Mesothelial cell of epicardium (in vitro differentiated cells): ENCODE measurements at regions not wholly inside any gene's neighbourhood (a gene's known extent, or its start where the extent isn't known, plus 50 kb on each side); places are given as distances from the start of the nearest gene placed in this dataset.
"Not testable (repeated sequence)": the region's sequence is repeated elsewhere in the genome, so short reads cannot be mapped to it uniquely, and the experiment has no call there.

Experiments
- DNase-seq, 2 experiments: peaks; one replicate each; pipeline ENCODE4 v3.0.0; 2021; ENCODE audit warnings: low spot score in 2 of 2; ENCODE audit not compliant: unreplicated experiment in 2 of 2
- H3K27ac Mint-ChIP-seq: 2 replicates; pipeline ENCODE4 v1.8.0; 2021; ENCODE audit warnings: mixed read lengths
- H3K27me3 Mint-ChIP-seq: 2 replicates; pipeline ENCODE4 v1.8.0; 2021; ENCODE audit warnings: low read depth, mixed read lengths
- H3K36me3 Mint-ChIP-seq: 2 replicates; pipeline ENCODE4 v1.8.0; 2021; ENCODE audit warnings: mixed read lengths
- H3K4me1 Mint-ChIP-seq: 2 replicates; pipeline ENCODE4 v1.8.0; 2021; ENCODE audit warnings: mixed read lengths
- H3K4me3 Mint-ChIP-seq: 2 replicates; pipeline ENCODE4 v1.8.0; 2021; ENCODE audit warnings: mild to moderate bottlenecking, moderate library complexity, mixed read lengths
- H3K9me3 Mint-ChIP-seq: 2 replicates; pipeline ENCODE4 v1.8.0; 2021; ENCODE audit warnings: mixed read lengths
- TF ChIP-seq, protein P1 (sequence below): fragments of 200-600 bp; sonication (generic); IDR thresholded peaks from one replicate; pipeline ENCODE4 v1.5.0; 2021; ENCODE audit warnings: antibody characterized with exemption; ENCODE audit not compliant: unreplicated experiment

DNA sequence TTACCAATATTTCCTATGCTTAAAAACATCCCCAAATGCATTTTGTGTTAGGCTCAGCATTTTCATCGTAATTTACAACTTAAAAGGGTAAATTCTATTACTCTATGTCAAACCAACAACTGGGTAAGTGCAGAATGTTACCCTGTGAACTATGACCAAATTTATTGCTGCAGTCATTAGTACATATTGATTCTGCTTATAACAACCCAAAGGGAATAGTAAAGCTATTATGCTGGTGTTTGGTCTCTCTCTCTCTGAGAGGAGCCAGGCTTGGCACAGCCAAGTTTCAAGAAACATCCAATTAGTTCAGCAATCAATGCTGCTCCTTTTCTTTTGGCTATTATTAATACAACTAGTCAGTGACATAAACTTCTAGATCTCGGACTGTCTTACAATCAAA lies 747.7 kb downstream of the CENPC start:
- peaks cover 6% of the 10 kb centered on the region for H3K36me3 Mint-ChIP-seq
- H3K4me1 Mint-ChIP-seq: peaks cover 5% of the 10 kb centered on the region
- DNase-seq: no peak
- H3K27ac Mint-ChIP-seq: no peak overlapping the region
- H3K4me3 Mint-ChIP-seq: no peak overlapping the region
- H3K27me3 Mint-ChIP-seq: no peaks in the 10 kb centered on the region
- TF ChIP-seq, protein P1, sequence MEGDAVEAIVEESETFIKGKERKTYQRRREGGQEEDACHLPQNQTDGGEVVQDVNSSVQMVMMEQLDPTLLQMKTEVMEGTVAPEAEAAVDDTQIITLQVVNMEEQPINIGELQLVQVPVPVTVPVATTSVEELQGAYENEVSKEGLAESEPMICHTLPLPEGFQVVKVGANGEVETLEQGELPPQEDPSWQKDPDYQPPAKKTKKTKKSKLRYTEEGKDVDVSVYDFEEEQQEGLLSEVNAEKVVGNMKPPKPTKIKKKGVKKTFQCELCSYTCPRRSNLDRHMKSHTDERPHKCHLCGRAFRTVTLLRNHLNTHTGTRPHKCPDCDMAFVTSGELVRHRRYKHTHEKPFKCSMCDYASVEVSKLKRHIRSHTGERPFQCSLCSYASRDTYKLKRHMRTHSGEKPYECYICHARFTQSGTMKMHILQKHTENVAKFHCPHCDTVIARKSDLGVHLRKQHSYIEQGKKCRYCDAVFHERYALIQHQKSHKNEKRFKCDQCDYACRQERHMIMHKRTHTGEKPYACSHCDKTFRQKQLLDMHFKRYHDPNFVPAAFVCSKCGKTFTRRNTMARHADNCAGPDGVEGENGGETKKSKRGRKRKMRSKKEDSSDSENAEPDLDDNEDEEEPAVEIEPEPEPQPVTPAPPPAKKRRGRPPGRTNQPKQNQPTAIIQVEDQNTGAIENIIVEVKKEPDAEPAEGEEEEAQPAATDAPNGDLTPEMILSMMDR: no peak
- peaks cover 8% of the 10 kb centered on the region for H3K9me3 Mint-ChIP-seq

DNA sequence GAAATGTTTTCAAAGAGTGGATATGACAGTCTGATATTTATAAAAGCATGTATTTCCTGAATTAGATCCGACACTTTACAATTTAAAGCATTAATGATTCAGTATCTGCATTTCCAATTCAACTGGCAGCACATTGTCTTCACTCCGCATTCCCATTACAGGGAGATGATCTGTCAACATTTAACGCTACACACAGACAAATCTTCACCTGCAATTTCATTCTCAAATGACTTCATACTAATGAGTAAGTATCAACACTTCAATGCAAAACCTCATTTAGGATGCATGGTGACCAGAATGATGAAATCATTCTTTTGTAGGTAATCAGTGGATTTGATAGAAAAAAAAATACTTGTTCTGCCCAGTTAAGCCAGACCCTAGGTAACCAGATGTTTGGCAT lies 749.6 kb downstream of the CENPC start:
- Mint-ChIP-seq H3K4me3 (no peak overlapping the region), H3K36me3 (no peaks in the 10 kb centered on the region), H3K9me3 (no peaks in the 10 kb centered on the region), H3K4me1 (peaks cover 18% of the 10 kb centered on the region), H3K27ac (no peak overlapping the region), H3K27me3 (no peaks in the 10 kb centered on the region)
- DNase-seq: no peak
- TF ChIP-seq, protein P1: no peak

DNA sequence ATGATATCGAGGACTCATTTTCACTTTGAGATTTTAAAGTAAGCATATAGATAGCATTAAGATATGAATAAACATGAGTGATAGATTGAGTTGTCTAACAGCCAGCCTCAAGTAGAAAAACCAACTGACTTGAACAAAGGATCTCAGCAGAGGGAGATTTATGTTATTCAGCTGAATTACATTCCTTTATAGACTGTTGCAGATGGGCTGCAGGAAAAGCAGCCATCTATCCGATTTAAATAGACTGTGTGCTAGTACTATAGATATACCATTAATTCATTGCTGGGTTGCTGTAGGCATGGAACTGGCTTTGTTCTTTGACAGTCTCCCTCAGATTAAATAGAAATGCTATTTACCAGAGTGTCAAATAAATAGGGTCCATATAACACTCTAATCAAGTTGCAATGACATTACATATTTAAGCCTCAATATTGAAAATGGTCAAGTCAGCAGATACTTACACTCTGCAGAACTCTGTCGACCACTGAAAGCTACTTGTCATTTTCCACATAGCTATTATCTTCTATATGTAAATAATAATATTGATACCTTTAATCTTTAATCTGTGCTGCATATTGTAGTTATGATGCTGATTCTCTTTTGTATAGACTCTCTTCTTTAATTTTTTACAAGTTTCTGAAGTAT lies 750.8 kb downstream of the CENPC start:
- no peaks in the 10 kb centered on the region for H3K36me3 Mint-ChIP-seq
- H3K4me3 Mint-ChIP-seq: no peak overlapping the region
- H3K27ac Mint-ChIP-seq: no peak overlapping the region
- no peak for DNase-seq
- TF ChIP-seq, protein P1: no peak
- no peaks in the 10 kb centered on the region for H3K27me3 Mint-ChIP-seq
- H3K9me3 Mint-ChIP-seq: no peaks in the 10 kb centered on the region
- H3K4me1 Mint-ChIP-seq: peaks cover 18% of the 10 kb centered on the region

DNA sequence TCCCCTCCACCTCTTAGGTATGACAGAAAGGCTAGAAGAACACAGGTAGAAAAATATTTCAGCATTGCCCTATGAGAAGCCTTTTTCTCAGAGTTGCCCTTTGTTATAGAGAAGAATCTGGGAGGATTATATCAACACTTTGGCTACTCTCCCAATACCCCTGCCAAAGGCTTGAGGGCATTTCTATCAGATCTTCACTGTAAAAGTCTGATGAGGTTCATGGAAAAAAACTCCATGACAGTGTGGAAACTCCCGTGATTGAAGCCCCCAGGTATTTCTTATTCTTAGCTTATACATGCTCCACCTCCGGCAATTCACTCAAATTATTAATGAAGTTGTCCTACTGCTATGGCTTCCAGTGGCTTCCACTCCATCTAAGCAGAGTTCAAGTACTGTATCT lies 753.6 kb downstream of the CENPC start:
- H3K4me3 Mint-ChIP-seq: no peak overlapping the region
- H3K27me3 Mint-ChIP-seq: no peaks in the 10 kb centered on the region
- DNase-seq: no peak
- TF ChIP-seq, protein P1: no peak
- H3K4me1 Mint-ChIP-seq: peaks cover 18% of the 10 kb centered on the region
- peak overlapping the region; percentile 27 for H3K27ac Mint-ChIP-seq
- no peaks in the 10 kb centered on the region for H3K9me3 Mint-ChIP-seq
- H3K36me3 Mint-ChIP-seq: no peaks in the 10 kb centered on the region

DNA sequence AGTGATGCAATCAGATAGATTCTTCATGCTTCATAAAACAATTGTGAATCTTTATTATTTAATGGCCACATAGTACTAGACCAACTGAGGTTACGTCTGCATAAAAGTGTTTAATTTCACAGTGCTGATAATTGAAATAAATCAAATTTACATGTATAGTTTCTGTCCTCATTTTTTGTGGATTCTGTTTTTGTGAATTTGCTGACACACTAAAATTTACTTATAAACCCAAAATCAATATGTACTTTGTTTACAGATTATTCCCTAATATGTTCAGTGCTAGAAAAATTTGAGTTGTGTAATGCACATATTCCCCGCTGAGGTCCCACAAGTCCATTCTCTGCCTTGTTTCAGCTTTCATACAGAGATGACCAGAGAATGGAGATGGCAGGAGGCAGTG lies 759.8 kb downstream of the CENPC start:
- Mint-ChIP-seq H3K27me3 (no peaks in the 10 kb centered on the region), H3K4me1 (no peaks in the 10 kb centered on the region), H3K27ac (no peak overlapping the region), H3K4me3 (no peak overlapping the region), H3K9me3 (peaks cover 4% of the 10 kb centered on the region), H3K36me3 (no peaks in the 10 kb centered on the region)
- DNase-seq: no peak
- TF ChIP-seq, protein P1: no peak

DNA sequence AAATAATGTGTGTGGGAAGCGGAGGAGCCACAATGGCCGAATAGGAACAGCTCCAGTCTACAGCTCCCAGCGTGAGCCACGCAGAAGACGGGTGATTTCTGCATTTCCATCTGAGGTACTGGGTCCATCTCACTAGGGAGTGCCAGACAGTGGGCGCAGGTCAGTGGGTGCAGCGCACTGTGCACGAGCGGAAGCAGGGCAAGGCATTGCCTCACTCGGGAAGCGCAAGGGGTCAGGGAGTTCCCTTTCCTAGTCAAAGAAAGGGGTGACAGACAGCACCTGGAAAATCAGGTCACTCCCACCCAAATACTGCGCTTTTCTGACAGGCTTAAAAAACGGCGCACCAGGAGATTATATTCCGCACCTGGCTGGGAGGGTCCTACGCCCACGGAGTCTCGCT lies 762.6 kb downstream of the CENPC start:
- H3K4me3 Mint-ChIP-seq, H3K27me3 Mint-ChIP-seq, H3K27ac Mint-ChIP-seq: not testable (repeated sequence)

More for the DNA sequence above, 762.6 kb downstream of the CENPC start:
- DNase-seq, H3K9me3 Mint-ChIP-seq, H3K4me1 Mint-ChIP-seq, H3K36me3 Mint-ChIP-seq: not testable (repeated sequence)
